ENCODE measurements at regions not wholly inside any gene's neighbourhood (a gene's known extent, or its start where the extent isn't known, plus 50 kb on each side); places are given as distances from the start of the nearest gene placed in this dataset.

DNA sequence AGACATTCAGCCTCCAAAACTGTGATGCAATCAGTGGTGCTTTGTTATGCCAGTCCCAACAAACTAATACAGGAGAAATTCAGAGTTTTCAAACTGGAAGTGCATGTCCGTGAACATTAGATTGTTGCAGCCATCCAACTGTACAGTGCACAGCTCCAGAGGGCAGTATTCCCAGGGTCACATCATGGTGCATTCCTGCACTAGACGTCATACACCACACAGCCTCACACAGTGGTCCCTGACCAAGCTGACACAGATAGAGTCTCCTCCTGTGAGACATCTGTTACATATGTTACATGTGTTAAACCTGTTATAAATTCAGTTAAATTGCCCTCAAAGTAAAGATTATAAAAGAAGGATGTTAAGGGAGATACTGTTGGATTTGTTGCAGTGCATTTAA lies 209.0 kb downstream of the LRRN1 start:
- H3K4me1 ChIP-seq (ENCODE audit: control insufficient read depth in 2 of 2, insufficient read depth in 2 of 2, low read length in 2 of 2) = no peaks in the 10 kb centered on the region
- H4K20me1 ChIP-seq (ENCODE audit: control insufficient read depth, insufficient read depth, low read length, poor library complexity, severe bottlenecking) = no peaks in the 10 kb centered on the region
- no peak overlapping the region for H2AFZ ChIP-seq (ENCODE audit: insufficient read depth, low read depth, low read length, poor library complexity, severe bottlenecking)
- 100% methylated on average over 2 of the region's 2 CpGs for WGBS (ENCODE audit: insufficient coverage)
- TF ChIP-seq EZH2 (IDR thresholded peaks at IDR 0.05; ENCODE audit: borderline replicate concordance, insufficient read depth, low read depth, low read length, poor library complexity, severe bottlenecking) = no peak
- no peak for TF ChIP-seq CTCF (IDR thresholded peaks at IDR 0.05)
- CTCF ChIA-PET = interaction anchor here (3.1 kb wide), 1 partner anchor 10 kb away, joined by 13 read pairs; no protein-coding TSS in a partner anchor
- H3K36me3 ChIP-seq (replicated peaks in 1 of 2; ENCODE audit: control extremely low read depth in 1 of 2, control insufficient read depth in 1 of 2, extremely low read depth in 1 of 2, insufficient read depth in 2 of 2, low read length in 1 of 2) = no peaks in the 10 kb centered on the region
- Mint-ChIP-seq H3K9me3 (ENCODE audit: insufficient read depth) (no peaks in the 10 kb centered on the region), H3K27ac (no peak overlapping the region), H3K4me1 (no peaks in the 10 kb centered on the region), H3K4me3 (no peak overlapping the region), H3K27me3 (no peaks in the 10 kb centered on the region)
- intact Hi-C loops (cut with micrococcal nuclease) = no loop called here
- H3K4me2 ChIP-seq (replicated peaks; ENCODE audit: low read depth, low read length, poor library complexity, severe bottlenecking) = no peak overlapping the region
- DNase-seq (no peak), ATAC-seq (ENCODE audit: low read depth) (no peak)
- H3K4me3 ChIP-seq (ENCODE audit: control extremely low read depth in 1 of 5, extremely low read depth in 1 of 5, insufficient read depth in 1 of 5, low read depth in 2 of 5, low read length in 4 of 5) = no peak overlapping the region
- H3K9ac ChIP-seq (ENCODE audit: low read length) = no peak overlapping the region
- H3K27me3 ChIP-seq (replicated peaks in 1 of 4; ENCODE audit: control extremely low read depth in 1 of 4, control insufficient read depth in 3 of 4, insufficient read depth in 4 of 4, low read length in 3 of 4) = no peaks in the 10 kb centered on the region
- no peaks in the 10 kb centered on the region for H3K79me2 ChIP-seq (ENCODE audit: control insufficient read depth, insufficient read depth, low read length)
- H3K9me3 ChIP-seq (ENCODE audit: control extremely low read depth in 1 of 3, control insufficient read depth in 2 of 3, insufficient read depth in 1 of 3, low read length in 2 of 3) = no peaks in the 10 kb centered on the region
- no peak overlapping the region for H3K27ac ChIP-seq (ENCODE audit: low read length in 2 of 2)
- POLR2A ChIA-PET = no interaction called here

GRCh38 chr3:4011166-4011565 lies 211.9 kb downstream of the LRRN1 start:
- DNase-seq (no peak), ATAC-seq (ENCODE audit: low read depth) (no peak)
- POLR2A ChIA-PET = no interaction called here
- Mint-ChIP-seq H3K9me3 (ENCODE audit: insufficient read depth) (no peaks in the 10 kb centered on the region), H3K27me3 (no peaks in the 10 kb centered on the region), H3K27ac (no peak overlapping the region), H3K4me3 (no peak overlapping the region), H3K4me1 (peaks cover 12% of the 10 kb centered on the region)
- H3K27me3 ChIP-seq (replicated peaks in 1 of 4; ENCODE audit: control extremely low read depth in 1 of 4, control insufficient read depth in 3 of 4, insufficient read depth in 4 of 4, low read length in 3 of 4) = no peaks in the 10 kb centered on the region
- CTCF ChIA-PET = no interaction called here
- no peaks in the 10 kb centered on the region for H4K20me1 ChIP-seq (ENCODE audit: control insufficient read depth, insufficient read depth, low read length, poor library complexity, severe bottlenecking)
- H3K9ac ChIP-seq (ENCODE audit: low read length) = no peak overlapping the region
- WGBS (ENCODE audit: insufficient coverage) = no CpG with 5 or more reads among the region's 1 CpG
- no peaks in the 10 kb centered on the region for H3K9me3 ChIP-seq (ENCODE audit: control extremely low read depth in 1 of 3, control insufficient read depth in 2 of 3, insufficient read depth in 1 of 3, low read length in 2 of 3)
- TF ChIP-seq CTCF (IDR thresholded peaks at IDR 0.05) = no peak
- TF ChIP-seq EZH2 (IDR thresholded peaks at IDR 0.05; ENCODE audit: borderline replicate concordance, insufficient read depth, low read depth, low read length, poor library complexity, severe bottlenecking) = no peak
- no peak overlapping the region for H3K4me3 ChIP-seq (ENCODE audit: control extremely low read depth in 1 of 5, extremely low read depth in 1 of 5, insufficient read depth in 1 of 5, low read depth in 2 of 5, low read length in 4 of 5)
- peaks cover 4 to 9% of the 10 kb centered on the region in 2 donors for H3K4me1 ChIP-seq (ENCODE audit: control insufficient read depth in 2 of 2, insufficient read depth in 2 of 2, low read length in 2 of 2)
- H3K79me2 ChIP-seq (ENCODE audit: control insufficient read depth, insufficient read depth, low read length) = no peaks in the 10 kb centered on the region
- no peak overlapping the region for H3K27ac ChIP-seq (ENCODE audit: low read length in 2 of 2)
- intact Hi-C loops (cut with micrococcal nuclease) = no loop called here
- H3K36me3 ChIP-seq (replicated peaks in 1 of 2; ENCODE audit: control extremely low read depth in 1 of 2, control insufficient read depth in 1 of 2, extremely low read depth in 1 of 2, insufficient read depth in 2 of 2, low read length in 1 of 2) = no peaks in the 10 kb centered on the region
- no peak overlapping the region for H2AFZ ChIP-seq (ENCODE audit: insufficient read depth, low read depth, low read length, poor library complexity, severe bottlenecking)
- no peak overlapping the region for H3K4me2 ChIP-seq (replicated peaks; ENCODE audit: low read depth, low read length, poor library complexity, severe bottlenecking)

Measured in B cell (primary cell).